Epidermal melanocyte (primary cell): ENCODE measurements at regions not wholly inside any gene's neighbourhood (a gene's known extent, or its start where the extent isn't known, plus 50 kb on each side); places are given as distances from the start of the nearest gene placed in this dataset.

Source experiments
- DNase-seq: peaks from one replicate; pipeline ENCODE4 v3.0.0; 2011; ENCODE audit warnings: low spot score; ENCODE audit not compliant: insufficient read length

DNA sequence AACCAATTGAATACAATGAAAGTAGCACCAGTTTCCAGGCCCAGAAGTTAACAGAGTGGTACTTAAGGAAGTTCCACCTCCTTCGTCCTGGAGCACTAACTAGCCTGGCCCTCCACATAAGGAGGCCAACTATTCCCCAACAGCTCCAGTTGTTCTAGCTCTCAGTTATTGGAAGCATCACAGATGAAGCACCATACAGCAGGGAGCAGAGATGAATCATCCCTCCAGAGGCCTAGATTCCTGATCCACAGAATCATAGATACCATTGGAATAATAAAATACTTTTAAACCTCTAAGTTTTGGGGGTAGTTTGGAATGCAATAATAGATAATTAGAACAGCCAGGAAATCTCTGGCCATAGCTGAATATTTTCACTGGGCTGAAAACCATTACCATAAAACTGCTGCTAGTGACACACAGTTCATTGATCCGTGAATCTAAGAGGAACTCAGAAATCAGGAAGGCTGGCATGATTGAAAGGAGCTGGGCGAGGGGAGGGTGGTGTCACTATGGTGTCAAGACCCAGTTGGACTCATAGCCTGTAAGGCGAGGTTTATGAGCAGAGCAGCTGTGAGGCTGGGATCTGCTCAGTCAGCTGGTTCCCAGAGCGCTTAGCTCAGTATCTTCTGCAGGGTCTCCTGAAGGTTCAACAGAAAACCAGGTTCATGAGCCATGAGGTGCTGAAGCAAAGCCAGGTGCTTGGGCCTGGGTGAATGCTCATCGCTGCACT is 371.4 kb upstream of the TMTC1 start:
- DNase-seq: no peak

DNA sequence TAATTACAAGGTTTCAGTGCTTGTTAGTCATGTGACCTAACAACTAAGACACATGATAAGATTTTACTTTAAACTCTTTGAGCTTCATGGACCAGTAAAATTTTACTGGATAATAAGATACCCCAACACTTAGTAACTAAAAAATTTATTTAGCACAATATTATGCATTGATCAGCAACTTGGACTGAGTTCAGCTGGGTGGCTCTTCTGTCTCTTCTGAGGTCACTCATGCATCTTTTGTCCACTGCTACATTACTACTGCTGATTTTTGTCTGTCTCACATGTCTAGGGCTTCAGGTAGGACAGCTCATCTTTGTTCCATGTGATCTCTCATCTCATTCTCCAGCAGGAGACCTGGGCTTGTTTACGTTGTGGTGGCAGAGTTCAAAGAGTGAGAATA is 370.2 kb upstream of the TMTC1 start:
- DNase-seq: no peak

DNA sequence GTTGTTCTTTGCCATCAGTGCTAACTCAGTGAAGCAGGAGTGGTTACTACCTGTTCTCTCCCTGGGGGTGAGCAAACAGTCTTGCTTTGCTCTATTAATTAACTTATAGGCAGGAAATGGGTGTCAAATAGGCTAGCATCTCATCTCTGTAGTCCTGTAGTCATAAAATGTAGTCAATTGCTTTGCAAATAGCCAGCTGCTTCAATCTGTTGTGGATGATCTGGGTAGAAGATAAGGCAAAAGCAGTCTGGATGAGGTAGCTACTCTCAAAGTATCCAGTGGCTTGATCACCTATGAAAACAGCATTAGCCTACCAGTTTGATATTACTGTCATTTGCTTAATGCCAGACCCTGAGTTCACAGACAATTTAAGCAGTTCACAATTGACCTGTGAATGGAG is 369.0 kb upstream of the TMTC1 start:
- no peak for DNase-seq

DNA sequence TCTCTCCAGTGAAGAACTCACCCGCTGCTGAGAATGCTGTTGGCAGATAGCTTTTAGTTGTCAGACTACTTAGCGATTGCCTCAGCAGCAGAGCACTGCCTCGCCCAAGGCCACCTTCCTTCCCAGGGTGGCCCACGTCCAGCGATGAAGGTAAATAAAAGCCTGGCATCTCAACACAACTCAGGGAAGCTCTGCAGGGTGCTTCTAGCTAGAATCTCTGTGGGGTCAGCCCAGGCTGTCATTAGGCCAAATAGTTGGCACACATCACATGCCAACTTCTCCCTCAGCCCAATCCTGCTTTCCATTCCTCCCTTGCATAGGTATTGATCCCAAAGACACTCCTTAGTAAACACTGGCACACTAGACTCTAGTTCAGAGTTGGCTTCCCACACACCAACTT is 368.1 kb upstream of the TMTC1 start:
- DNase-seq: no peak

DNA sequence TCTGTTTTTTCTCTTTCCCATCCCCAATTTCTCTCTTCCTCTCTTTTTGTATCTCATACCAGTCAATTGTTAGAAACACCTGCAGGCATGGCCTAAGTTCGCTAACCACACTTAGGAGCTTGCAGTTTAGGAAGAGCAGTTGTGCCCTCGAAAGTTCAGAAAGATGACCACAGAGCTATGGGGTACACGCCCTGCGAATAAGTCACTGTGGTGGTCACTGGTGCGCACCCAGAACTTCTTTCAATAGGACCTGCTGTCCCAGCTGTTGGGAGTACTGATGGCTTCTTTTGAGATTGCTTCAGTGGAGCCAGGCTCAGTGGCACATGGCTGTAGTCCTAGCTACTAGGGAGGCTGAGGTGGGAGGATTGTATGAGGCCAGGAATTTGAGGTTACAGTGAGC is 362.8 kb upstream of the TMTC1 start:
- DNase-seq: no peak

DNA sequence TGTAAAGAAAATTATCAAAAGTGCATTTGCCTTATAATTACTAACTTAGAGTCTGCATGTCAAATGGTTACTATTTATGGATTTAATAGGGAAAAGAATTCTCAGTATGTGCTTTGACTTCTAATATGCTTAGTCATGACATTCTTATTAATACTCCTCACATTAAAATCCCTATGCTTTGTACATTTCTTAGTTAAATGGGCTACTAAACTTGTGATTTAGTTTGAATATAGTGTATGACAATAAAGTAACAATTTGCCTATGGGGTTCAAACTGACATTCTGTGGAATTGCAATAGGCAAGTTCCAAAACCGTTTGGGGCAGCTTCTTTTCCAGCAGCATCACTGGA is 361.9 kb upstream of the TMTC1 start:
- DNase-seq: no peak

DNA sequence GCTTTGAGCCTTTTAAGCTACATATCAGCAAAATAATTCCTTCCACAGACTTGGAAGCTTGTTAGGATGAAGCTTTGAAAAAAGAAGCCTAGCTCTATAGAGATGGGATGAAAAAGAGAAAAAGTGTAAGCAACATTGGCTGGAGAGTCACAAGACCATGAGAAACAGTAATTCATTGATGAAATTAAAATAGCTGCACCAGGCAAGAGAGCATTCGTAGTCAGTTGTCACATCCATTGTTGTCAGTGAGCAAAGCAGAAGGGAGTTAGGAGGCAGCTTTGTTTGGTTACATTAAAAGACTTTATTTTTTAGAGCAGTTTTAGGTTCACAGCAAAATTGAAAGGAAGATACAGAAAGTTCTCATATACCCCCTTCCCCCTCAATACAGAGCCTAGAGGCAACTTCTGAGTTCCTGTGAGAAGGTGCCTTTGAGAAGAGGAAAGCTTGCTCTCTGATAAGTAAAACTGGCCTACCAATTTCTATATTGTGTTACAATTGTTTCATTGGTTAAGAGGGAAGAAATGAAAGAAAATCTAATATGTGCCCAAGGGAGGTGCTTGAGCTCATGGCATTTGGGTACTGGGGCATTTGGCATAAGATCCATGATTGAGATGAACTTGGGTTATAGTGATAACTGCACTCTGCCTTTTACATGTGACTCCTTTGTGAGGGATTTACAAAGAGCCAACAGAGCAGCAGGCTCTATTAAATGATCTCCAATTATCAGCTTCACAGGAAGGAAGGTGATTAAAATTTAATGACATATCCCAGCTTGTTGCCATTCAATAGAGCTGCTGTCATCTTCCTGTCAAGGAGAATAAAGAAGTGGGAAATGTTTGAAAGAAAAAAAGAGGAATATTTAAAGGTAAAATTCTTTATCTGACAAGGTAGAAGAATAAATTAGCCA is 361.3 kb upstream of the TMTC1 start:
- no peak for DNase-seq

DNA sequence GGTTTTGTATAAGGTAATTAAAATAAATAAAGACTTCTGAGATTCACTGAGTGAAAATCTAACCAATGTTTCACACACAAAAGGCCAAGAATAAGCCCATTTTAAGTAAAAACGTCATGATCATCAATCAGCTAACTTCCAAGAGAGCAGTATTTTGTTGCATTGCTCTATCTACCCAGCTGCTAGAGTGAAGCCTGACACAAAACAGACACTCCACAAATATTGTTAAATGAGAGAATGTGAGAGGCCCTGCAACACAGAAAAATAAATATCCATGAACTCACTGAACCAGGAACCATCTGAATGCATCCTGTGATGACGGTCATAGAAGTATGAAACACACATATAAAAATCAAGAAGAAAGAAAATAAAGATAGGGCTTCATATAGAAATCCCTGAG is 358.6 kb upstream of the TMTC1 start:
- DNase-seq: no peak

DNA sequence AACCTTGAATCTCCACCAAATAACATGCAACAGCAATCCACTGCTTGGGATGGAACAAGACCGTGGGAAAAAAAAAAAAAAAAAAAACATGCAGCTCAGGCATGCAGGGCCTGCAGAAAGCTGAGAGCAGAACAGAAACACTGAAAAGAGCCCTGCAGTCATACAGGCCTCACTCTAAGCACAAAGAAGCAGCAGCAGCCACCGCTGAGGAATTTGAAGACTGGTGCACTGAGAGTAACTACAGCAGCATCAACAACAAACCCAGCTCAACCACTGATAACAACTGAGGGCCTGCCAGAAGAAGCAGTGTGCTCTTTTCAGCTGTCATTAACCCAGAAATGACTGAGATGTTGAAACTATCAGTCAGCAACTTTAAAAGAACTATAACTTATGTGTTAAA is 354.7 kb upstream of the TMTC1 start:
- no peak for DNase-seq

DNA sequence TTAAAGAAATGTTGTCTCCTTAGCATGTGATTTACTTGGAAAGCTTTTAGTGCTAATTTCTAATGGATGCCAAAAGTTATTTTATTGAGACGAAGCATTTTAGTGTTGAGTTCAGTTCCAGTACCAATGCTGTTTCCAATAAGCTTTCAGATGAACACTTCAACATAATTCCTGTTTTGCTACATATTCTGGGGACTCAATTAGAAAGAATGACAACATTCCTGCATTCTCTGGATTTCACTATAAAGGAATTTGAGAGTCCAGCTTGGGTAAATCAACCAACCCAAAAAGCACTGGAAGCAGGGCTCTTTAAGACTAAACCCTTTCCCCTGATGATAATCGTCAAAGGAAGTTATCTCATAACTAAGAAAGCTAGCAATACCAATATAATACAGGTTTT is 353.0 kb upstream of the TMTC1 start:
- DNase-seq: no peak

DNA sequence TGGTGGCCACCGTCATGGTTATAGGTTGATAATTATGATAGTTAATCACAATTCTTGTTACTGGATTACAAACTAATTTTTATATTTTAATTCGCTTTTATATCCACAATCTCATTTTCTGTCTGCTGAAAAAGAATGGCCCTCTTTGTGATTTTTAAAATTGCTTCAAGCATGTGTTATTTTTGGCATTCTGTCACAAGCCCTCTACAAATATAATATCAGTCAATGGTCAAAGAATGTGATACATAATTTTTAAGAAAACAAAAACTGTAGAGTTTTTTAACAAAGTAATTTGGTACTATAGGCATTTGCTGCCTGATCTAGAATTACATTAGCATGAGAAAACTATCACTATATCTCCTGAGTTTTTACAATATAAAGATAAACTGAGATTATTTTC is 352.0 kb upstream of the TMTC1 start:
- DNase-seq: no peak

DNA sequence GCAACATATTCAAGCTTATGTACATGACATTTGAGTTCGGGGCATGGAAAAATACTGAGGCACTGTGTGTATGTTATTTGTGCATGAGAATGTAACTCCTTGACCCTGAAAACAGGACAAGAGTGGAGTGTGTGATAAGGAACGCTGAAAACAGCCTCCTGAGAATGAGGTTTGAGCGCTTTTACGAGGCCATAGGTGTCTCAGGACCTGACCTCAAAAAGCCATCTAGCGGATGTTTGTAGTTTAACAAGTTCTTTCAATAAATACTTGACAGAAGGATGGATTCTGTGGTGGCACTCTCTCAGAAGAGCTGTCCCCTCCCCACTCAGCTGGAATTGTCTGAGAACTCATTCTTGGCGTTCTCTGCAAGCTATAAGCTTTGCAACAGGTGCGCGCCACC is 350.5 kb upstream of the TMTC1 start:
- DNase-seq: no peak

DNA sequence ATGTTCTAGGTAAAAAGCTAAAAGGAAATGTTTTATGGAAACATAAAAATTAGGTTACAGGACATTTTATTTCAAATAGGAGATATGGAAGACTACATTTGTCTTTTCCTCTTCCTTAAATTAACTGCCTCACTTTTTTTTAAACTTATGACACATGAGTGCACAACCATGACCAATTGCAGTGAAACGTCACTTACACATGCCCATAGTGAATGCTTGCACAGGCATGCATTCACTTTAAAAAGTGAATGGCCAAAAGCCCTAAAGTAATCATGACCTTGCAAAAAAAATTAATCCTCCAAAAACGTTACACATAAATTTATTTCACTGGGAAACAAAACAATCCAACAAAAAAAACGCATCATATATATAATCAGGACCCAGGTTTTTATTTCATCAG is 343.2 kb upstream of the TMTC1 start:
- DNase-seq: no peak

DNA sequence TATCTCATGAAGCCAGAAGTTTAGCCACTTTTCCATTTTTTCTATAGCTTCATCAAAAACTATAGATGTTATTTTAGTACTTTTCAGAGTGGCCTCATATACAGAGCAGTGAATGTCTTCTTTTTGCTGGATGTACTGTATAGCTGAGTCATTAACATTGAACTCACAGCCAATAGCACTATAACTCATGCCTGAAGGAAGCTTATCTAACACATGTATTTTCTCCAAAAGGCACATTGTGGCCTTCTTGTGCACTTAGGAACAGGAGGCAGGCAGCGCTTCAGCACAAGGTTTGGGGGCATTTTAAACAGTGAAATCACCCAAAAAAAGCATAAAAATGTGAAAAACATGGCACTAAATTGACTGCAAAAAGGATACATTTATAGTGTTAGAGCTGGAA is 336.8 kb upstream of the TMTC1 start:
- DNase-seq: no peak

DNA sequence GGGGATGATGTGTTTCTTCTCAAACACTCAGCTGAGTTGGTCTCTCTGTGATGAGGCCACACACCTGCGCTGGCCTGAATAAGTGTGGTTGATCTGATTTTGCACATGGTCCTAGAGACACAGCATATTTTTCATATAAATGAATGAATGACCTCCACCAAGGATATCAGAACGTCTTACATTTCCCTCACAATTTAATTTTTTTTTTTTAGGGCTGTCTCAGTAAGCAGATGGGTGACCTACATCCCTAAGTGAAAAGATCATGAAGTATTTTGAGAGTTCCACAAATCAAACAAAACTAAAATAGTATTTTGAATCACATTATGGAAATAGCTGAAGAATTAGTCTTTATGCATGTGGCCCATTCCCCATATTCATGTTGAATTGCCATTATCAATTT is 333.7 kb upstream of the TMTC1 start:
- DNase-seq: no peak

DNA sequence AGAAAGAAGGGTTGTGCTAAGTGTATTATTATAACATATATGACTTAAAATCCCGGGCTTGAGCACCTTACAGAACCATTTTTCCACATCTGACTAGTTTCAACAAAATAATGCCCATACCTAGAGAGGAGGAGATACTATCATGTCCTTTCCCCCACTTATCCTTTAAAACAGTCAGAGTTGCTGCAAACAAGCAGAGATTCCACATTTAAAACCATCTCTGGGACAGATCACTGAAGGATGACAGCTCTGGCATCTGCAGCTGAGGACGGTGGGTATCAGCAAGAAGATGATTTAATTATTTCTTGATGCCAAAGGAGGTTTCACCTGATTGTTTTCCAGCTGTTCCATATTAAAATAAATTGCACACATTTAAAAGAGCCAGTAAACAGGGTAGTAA is 328.0 kb upstream of the TMTC1 start:
- no peak for DNase-seq

DNA sequence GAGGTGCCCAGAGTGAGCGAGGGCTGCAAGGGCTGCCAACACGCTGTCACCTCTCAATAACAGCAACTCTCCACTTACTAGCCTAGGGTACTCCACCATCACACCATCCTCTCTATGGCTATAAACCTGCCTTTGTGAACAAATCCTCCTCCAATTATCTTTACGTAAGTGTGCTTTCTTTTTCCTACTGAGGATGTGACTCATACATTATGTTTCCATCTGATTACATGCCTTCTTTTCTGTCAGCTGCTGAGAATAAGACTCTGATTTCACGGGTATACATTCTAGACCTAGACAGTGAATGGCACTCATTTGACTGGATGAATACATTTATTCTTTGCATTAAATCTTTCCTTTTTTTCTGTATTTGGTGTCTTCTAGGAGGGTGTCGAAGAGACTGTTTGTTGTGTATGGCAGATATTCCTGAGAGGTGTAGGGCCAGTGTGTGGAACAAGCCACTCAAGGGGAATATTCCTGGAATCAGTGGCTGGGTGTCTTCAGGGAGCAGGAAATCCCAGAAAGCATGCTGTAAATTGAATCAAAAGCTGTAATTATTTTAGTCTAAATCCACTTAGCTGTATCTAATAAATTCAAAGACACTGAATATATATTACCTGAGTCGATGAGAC is 327.3 kb upstream of the TMTC1 start:
- no peak for DNase-seq

DNA sequence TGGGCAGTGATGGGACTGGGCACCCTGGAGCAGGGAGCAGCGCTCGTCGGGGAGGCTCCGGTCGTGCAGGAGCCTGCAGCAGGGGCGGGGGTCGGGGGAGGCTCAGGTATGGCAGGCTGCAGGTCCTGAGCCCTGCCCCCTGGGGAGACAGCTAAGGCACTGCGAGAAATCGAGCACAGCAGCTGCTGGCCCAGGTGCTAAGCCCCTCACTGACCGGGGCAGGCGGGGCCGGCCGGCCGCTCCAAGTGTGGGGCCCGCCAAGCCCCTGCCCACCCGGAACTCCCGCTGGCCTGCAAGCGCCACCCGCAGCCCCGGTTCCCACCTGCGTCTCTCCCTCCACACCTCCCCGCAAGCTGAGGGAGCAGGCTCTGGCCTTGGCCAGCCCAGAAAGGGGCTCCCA is 326.8 kb upstream of the TMTC1 start:
- no peak for DNase-seq

DNA sequence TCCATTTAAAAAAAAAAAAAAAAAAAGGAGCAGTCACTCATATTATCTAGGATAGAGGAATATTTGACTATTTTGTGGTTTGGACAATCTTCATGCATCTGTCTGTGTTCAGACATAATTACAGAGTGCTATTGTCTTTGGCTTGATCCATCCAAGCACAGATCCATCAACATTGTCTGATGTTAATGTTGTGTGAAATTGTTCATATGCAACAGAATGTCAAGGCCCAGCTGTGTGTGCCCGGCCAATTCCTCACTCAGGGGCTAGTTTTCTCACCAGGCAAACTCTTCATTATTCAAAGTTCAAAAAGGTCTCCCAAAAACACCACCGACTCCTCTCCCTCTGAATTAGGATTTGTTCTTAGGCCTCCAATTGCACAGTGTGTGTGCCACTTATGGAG is 324.9 kb upstream of the TMTC1 start:
- DNase-seq: no peak

DNA sequence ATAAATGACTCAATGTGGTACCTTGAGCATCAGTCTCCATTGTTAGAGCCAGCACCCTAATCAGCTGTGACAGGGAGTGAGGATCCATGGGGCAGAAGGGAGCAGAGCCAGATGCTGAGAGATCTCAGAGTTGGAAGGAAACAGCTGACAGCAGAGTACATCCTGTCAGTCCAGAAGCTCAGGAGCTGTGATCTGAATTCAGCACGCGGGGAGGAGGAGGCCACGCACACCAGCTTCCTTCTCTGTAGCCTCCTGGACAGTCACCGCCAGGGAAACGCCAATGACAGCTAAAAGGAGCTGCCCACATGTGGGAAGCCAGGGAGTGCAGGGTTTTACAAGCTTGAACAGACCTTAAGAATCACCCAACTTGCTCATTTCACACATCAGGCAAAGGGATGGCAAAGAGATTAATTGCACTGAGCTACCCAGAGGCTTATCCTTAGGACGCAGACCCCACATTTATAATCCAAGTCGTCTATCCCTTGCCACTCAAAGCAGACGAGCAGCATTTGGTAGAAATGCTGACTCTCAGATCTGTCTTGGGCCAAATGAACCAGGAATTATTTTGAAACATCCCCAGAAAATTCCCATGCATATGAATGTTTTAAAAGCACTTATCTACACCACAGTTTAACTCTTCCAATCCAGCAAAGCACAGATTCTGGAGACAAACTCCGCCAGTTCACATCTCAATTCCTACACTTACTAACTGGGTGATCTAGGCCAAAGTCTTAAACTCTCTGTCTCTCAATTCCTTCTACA is 322.6 kb upstream of the TMTC1 start:
- no peak for DNase-seq

DNA sequence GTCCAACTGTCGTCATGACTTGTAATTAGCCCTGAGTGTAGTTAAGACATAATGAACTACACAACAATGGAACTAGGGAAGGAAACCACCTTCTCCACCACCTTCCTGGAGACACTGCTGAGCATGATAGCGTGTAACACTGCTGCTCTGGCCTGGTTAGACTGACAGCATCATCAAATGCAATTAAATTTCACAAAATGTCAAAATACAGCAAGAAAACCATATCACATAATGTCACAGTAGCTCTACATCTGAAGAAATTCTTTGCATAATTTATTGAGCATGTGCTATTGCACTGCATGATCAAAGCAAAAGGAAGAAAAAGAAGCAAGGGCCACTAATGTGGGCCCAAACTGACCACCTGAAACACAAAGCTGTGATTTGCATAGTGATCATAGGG is 321.8 kb upstream of the TMTC1 start:
- no peak for DNase-seq

DNA sequence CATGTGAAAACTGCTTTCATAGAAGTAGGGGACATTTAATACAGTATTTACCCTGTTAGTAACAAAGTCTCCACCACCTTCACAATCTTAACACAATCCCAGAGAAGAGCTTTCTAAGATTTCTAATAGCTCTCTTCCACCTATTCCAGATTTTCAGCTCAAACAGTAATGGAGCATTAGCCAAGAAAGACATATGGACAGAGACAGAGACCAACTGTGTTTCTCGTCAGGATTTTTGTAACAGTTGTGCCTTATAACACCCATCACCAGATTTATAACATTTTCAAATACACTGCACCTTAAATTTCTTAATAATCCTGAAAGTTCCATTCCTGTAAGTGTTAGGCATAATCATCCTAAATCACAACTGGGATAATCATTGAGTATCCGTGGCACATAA is 321.2 kb upstream of the TMTC1 start:
- no peak for DNase-seq
